PC-9 (cell line): ENCODE measurements at regions not wholly inside any gene's neighbourhood (a gene's known extent, or its start where the extent isn't known, plus 50 kb on each side); places are given as distances from the start of the nearest gene placed in this dataset.

Experiments used
- CTCF ChIP-seq: fragments of 200-600 bp; sonication (generic); conservative IDR thresholded peaks from 2 replicates; pipeline ENCODE4 v1.6.1; 2017; ENCODE audit warnings: mixed run types, antibody characterized with exemption, mild to moderate bottlenecking, moderate library complexity
- EZH2 ChIP-seq: fragments of 200-600 bp; sonication (generic); IDR thresholded peaks from 2 replicates; pipeline ENCODE4 v1.8.0; 2017; ENCODE audit warnings: antibody characterized with exemption, low read depth

DNA sequence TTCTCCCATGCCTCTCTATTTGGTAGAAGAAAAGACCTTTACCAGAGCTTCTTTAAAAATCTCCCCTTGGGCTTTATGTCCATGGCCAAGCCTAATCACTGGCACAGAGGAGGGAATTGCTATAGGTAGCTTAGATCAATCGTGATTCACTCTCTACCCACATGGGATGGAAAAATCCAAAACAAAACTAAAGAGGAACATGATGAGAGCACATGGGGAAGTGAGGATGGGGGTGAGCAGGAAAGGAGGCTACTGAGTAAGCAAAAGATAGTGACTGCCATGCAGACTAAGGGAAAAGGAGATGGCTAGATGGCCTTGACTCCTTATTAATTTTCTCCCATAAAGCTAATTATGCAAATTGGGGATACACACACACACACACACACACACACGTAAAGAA is 201.2 kb downstream of the HS3ST3A1 start:
- no peak for TF ChIP-seq CTCF
- TF ChIP-seq EZH2 = no peak
